ENCODE measurements at regions not wholly inside any gene's neighbourhood (a gene's known extent, or its start where the extent isn't known, plus 50 kb on each side); places are given as distances from the start of the nearest gene placed in this dataset.

DNA sequence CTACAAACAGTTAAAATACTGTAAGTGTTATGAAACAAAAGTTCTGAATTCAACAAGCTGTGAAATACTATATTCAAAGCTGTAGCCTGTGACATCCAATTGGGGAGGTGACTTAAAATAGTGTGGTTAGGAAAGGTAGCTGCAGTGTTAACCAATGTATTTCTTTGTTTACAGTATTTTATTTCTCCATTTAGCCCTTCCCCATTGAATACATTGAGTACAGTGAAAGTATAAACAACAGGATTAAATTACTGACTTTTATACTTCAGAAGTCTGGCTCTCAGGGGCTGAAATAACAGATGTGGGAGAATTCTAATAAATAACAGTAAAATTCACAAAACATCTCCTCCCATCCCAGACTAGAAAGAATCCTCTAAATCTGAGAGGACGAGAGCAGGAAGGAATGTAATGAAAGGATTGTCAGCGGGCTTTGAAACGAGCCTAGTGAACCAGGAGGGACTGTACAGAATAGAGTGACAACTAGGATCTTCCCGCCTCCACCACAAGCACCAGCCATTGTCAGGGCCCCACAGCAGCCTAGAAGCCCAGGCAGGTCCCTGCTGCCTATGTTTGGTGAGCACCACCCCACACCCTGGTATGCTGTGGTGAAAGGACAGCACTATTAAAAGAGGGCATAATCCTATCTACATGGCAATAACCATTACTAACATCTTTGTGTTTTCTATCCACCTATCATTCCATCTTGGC lies 73.7 kb downstream of the SPCS3 start:
- TF ChIP-seq, protein P1, sequence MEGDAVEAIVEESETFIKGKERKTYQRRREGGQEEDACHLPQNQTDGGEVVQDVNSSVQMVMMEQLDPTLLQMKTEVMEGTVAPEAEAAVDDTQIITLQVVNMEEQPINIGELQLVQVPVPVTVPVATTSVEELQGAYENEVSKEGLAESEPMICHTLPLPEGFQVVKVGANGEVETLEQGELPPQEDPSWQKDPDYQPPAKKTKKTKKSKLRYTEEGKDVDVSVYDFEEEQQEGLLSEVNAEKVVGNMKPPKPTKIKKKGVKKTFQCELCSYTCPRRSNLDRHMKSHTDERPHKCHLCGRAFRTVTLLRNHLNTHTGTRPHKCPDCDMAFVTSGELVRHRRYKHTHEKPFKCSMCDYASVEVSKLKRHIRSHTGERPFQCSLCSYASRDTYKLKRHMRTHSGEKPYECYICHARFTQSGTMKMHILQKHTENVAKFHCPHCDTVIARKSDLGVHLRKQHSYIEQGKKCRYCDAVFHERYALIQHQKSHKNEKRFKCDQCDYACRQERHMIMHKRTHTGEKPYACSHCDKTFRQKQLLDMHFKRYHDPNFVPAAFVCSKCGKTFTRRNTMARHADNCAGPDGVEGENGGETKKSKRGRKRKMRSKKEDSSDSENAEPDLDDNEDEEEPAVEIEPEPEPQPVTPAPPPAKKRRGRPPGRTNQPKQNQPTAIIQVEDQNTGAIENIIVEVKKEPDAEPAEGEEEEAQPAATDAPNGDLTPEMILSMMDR (IDR thresholded peaks at IDR 0.05): no peak
- no peak for TF ChIP-seq POLR2A (IDR thresholded peaks at IDR 0.05)

Measured in stomach (tissue), 4 donors.